IPS DF 6.9 (cell line): ENCODE measurements at regions not wholly inside any gene's neighbourhood (a gene's known extent, or its start where the extent isn't known, plus 50 kb on each side); places are given as distances from the start of the nearest gene placed in this dataset.

Experiments used
- DNase-seq: peaks from one replicate; pipeline ENCODE4 v3.0.0-alpha.2; 2013; ENCODE audit warnings: low read depth, low spot score
- H3K27ac ChIP-seq: one replicate; pipeline ENCODE4 v1.5.1; 2013; ENCODE audit warnings: low read length, control low read depth
- H3K27me3 ChIP-seq: 2 replicates; pipeline ENCODE4 v1.6.1; 2013; ENCODE audit warnings: mild to moderate bottlenecking, low read length; ENCODE audit not compliant: control insufficient read depth, insufficient read depth
- H3K36me3 ChIP-seq: 2 replicates; pipeline ENCODE4 v1.6.1; 2013; ENCODE audit warnings: low read length; ENCODE audit not compliant: control insufficient read depth, insufficient read depth
- H3K4me1 ChIP-seq: 2 replicates; pipeline ENCODE4 v1.6.1; 2013; ENCODE audit warnings: low read length; ENCODE audit not compliant: control insufficient read depth, insufficient read depth
- H3K4me3 ChIP-seq: 2 replicates; pipeline ENCODE4 v1.5.1; 2013; ENCODE audit warnings: mild to moderate bottlenecking, low read length
- H3K9me3 ChIP-seq: 2 replicates; pipeline ENCODE4 v1.6.1; 2013; ENCODE audit warnings: low read length, inconsistent platforms; ENCODE audit not compliant: control insufficient read depth, insufficient read depth
- WGBS: extraction: QIAGEN DNeasy Blood & Tissue Kit; methylation state at CpG from one replicate; pipeline ENCODE4 v1.1.7; 2013; ENCODE audit warnings: mixed read lengths, missing lambda C conversion rate; ENCODE audit not compliant: insufficient read length, insufficient coverage; 5-methylcytosine and 5-hydroxymethylcytosine counted together

GRCh38 chr13:111547726-111548273 is 227.4 kb downstream of the TEX29 start:
- DNase-seq, result no peak
- H3K4me3 ChIP-seq, result no peak overlapping the region
- H3K4me1 ChIP-seq, result no peaks in the 10 kb centered on the region
- no peak overlapping the region for H3K27ac ChIP-seq
- no peaks in the 10 kb centered on the region for H3K9me3 ChIP-seq
- H3K27me3 ChIP-seq, result no peaks in the 10 kb centered on the region
- H3K36me3 ChIP-seq, result no peaks in the 10 kb centered on the region
- WGBS, result no CpG with 5 or more reads among the region's 40 CpGs

- WGBS, result no CpG with 5 or more reads among the region's 25 CpGs
- no peak for DNase-seq
Observed at GRCh38 chr13:111548301-111548700, 227.9 kb downstream of the TEX29 start.

GRCh38 chr13:111548805-111549204 is 228.4 kb downstream of the TEX29 start:
- DNase-seq, result no peak
- WGBS, result no CpG with 5 or more reads among the region's 10 CpGs
- H3K4me3 ChIP-seq, result no peak overlapping the region
- H3K27ac ChIP-seq, result no peak overlapping the region
- no peaks in the 10 kb centered on the region for H3K4me1 ChIP-seq
- H3K36me3 ChIP-seq, result no peaks in the 10 kb centered on the region
- H3K9me3 ChIP-seq, result no peaks in the 10 kb centered on the region
- no peaks in the 10 kb centered on the region for H3K27me3 ChIP-seq

More at GRCh38 chr13:111548301-111548700, 227.9 kb downstream of the TEX29 start:
- no peaks in the 10 kb centered on the region for H3K27me3 ChIP-seq
- no peaks in the 10 kb centered on the region for H3K36me3 ChIP-seq
- H3K4me3 ChIP-seq, result no peak overlapping the region
- no peaks in the 10 kb centered on the region for H3K4me1 ChIP-seq
- no peak overlapping the region for H3K27ac ChIP-seq
- no peaks in the 10 kb centered on the region for H3K9me3 ChIP-seq

- Histone ChIP-seq H3K27ac (no peak overlapping the region), H3K9me3 (no peaks in the 10 kb centered on the region), H3K27me3 (no peaks in the 10 kb centered on the region), H3K36me3 (no peaks in the 10 kb centered on the region), H3K4me3 (no peak overlapping the region), H3K4me1 (no peaks in the 10 kb centered on the region)
- no CpG with 5 or more reads among the region's 2 CpGs for WGBS
- no peak for DNase-seq
Observed at GRCh38 chr13:111549464-111549863, 229.0 kb downstream of the TEX29 start.

GRCh38 chr13:111550062-111550461 is 229.6 kb downstream of the TEX29 start:
- Histone ChIP-seq H3K4me3 (no peak overlapping the region), H3K27ac (no peak overlapping the region), H3K36me3 (no peaks in the 10 kb centered on the region), H3K27me3 (no peaks in the 10 kb centered on the region), H3K4me1 (no peaks in the 10 kb centered on the region), H3K9me3 (no peaks in the 10 kb centered on the region)
- no peak for DNase-seq

- no peaks in the 10 kb centered on the region for H3K4me1 ChIP-seq
- WGBS, result no CpG with 5 or more reads among the region's 5 CpGs
- no peak overlapping the region for H3K27ac ChIP-seq
- no peaks in the 10 kb centered on the region for H3K9me3 ChIP-seq
- H3K4me3 ChIP-seq, result no peak overlapping the region
- no peak for DNase-seq
- no peaks in the 10 kb centered on the region for H3K36me3 ChIP-seq
- H3K27me3 ChIP-seq, result no peaks in the 10 kb centered on the region
Observed at GRCh38 chr13:111551204-111551820, 230.9 kb downstream of the TEX29 start.

GRCh38 chr13:111552891-111553655 is 232.6 kb downstream of the TEX29 start:
- no peak overlapping the region for H3K27ac ChIP-seq
- no peak for DNase-seq
- no peaks in the 10 kb centered on the region for H3K9me3 ChIP-seq
- H3K4me3 ChIP-seq, result no peak overlapping the region
- no peaks in the 10 kb centered on the region for H3K27me3 ChIP-seq
- no peaks in the 10 kb centered on the region for H3K4me1 ChIP-seq
- no CpG with 5 or more reads among the region's 10 CpGs for WGBS
- no peaks in the 10 kb centered on the region for H3K36me3 ChIP-seq

GRCh38 chr13:111554539-111555267 is 234.3 kb downstream of the TEX29 start:
- WGBS, result no CpG with 5 or more reads among the region's 16 CpGs
- Histone ChIP-seq H3K27me3 (no peaks in the 10 kb centered on the region), H3K36me3 (no peaks in the 10 kb centered on the region), H3K27ac (no peak overlapping the region), H3K9me3 (no peaks in the 10 kb centered on the region), H3K4me3 (no peak overlapping the region), H3K4me1 (no peaks in the 10 kb centered on the region; the same call in 1 of the 2 replicates)
- no peak for DNase-seq

- no peaks in the 10 kb centered on the region; the same call in 1 of the 2 replicates for H3K4me1 ChIP-seq
- no peaks in the 10 kb centered on the region for H3K36me3 ChIP-seq
- DNase-seq, result no peak
- H3K4me3 ChIP-seq, result no peak overlapping the region
- H3K27ac ChIP-seq, result no peak overlapping the region
- WGBS, result no CpG with 5 or more reads among the region's 10 CpGs
- no peaks in the 10 kb centered on the region for H3K9me3 ChIP-seq
- no peaks in the 10 kb centered on the region for H3K27me3 ChIP-seq
Observed at GRCh38 chr13:111555268-111555808, 234.9 kb downstream of the TEX29 start.

- Histone ChIP-seq H3K9me3 (no peaks in the 10 kb centered on the region), H3K27ac (no peak overlapping the region), H3K27me3 (no peaks in the 10 kb centered on the region), H3K36me3 (no peaks in the 10 kb centered on the region), H3K4me3 (no peak overlapping the region), H3K4me1 (no peaks in the 10 kb centered on the region; the same call in 1 of the 2 replicates)
- no CpG with 5 or more reads among the region's 9 CpGs for WGBS
- no peak for DNase-seq
Observed at GRCh38 chr13:111555903-111556302, 235.5 kb downstream of the TEX29 start.
